Brain microvascular endothelial cell (primary cell): ENCODE measurements at regions not wholly inside any gene's neighbourhood (a gene's known extent, or its start where the extent isn't known, plus 50 kb on each side); places are given as distances from the start of the nearest gene placed in this dataset.

Experiments used
- DNase-seq: peaks from one replicate; pipeline ENCODE4 v3.0.0-alpha.2; 2020
- H3K27ac ChIP-seq: fragments of 250-450 bp; sonication (Bioruptor Pico); 2 replicates; pipeline ENCODE4 v1.5.1; 2020; ENCODE audit warnings: mild to moderate bottlenecking, moderate library complexity
- H3K27me3 ChIP-seq: fragments of 250-450 bp; sonication (Bioruptor Pico); replicated peaks from 2 replicates; pipeline ENCODE4 v1.5.1; 2020; ENCODE audit warnings: mild to moderate bottlenecking
- H3K36me3 ChIP-seq: fragments of 250-450 bp; sonication (Bioruptor Pico); replicated peaks from 2 replicates; pipeline ENCODE4 v1.5.1; 2020; ENCODE audit warnings: mild to moderate bottlenecking
- H3K4me3 ChIP-seq: 2 replicates; pipeline ENCODE4 v1.5.1; 2011; ENCODE audit warnings: low read depth, mild to moderate bottlenecking, control low read depth, low read length, moderate library complexity
- CTCF ChIP-seq: IDR thresholded peaks from 2 replicates; pipeline ENCODE4 v1.5.1; 2011; ENCODE audit warnings: low read depth, mild to moderate bottlenecking, moderate library complexity, low read length, control low read depth, inconsistent platforms; ENCODE audit errors: missing control alignments
- in situ Hi-C: cut with HindIII; loops from 2 replicates; pipeline ENCODE4 v1.10.0; 2017; ENCODE audit warnings: low sequenced_read_pairs, low pct_ligation_motif_present

- DNase-seq = peak; percentile 22
- Histone ChIP-seq H3K27me3 (no peaks in the 10 kb centered on the region), H3K27ac (no peak overlapping the region), H3K36me3 (no peaks in the 10 kb centered on the region), H3K4me3 (no peak overlapping the region)
- peak; percentile 85 for TF ChIP-seq CTCF
- in situ Hi-C loops = no loop called here
Observed at GRCh38 chr4:132642016-132642817, 506.9 kb upstream of the PCDH10 start.

- Histone ChIP-seq H3K27ac (no peak overlapping the region), H3K27me3 (no peaks in the 10 kb centered on the region), H3K36me3 (no peaks in the 10 kb centered on the region), H3K4me3 (no peak overlapping the region)
- DNase-seq = no peak
- in situ Hi-C loops = no loop called here
- no peak for TF ChIP-seq CTCF
Observed at GRCh38 chr4:132646186-132646585, 502.9 kb upstream of the PCDH10 start.

GRCh38 chr4:132651196-132651595, 497.9 kb upstream of the PCDH10 start:
- DNase-seq = no peak
- Histone ChIP-seq H3K27me3 (no peaks in the 10 kb centered on the region), H3K4me3 (no peak overlapping the region), H3K36me3 (no peaks in the 10 kb centered on the region), H3K27ac (no peak overlapping the region)
- in situ Hi-C loops = no loop called here
- no peak for TF ChIP-seq CTCF

- DNase-seq = no peak
- Histone ChIP-seq H3K4me3 (no peak overlapping the region), H3K27ac (no peak overlapping the region), H3K27me3 (no peaks in the 10 kb centered on the region), H3K36me3 (no peaks in the 10 kb centered on the region)
- in situ Hi-C loops = no loop called here
- no peak for TF ChIP-seq CTCF
Observed at GRCh38 chr4:132660181-132660580, 488.9 kb upstream of the PCDH10 start.

GRCh38 chr4:132662456-132662855, 486.6 kb upstream of the PCDH10 start:
- in situ Hi-C loops = no loop called here
- Histone ChIP-seq H3K36me3 (no peaks in the 10 kb centered on the region), H3K27me3 (no peaks in the 10 kb centered on the region), H3K4me3 (no peak overlapping the region), H3K27ac (no peak overlapping the region)
- no peak for DNase-seq
- TF ChIP-seq CTCF = no peak

- no peaks in the 10 kb centered on the region for H3K27me3 ChIP-seq
- TF ChIP-seq CTCF = no peak
- H3K27ac ChIP-seq = no peak overlapping the region
- no peak overlapping the region for H3K4me3 ChIP-seq
- H3K36me3 ChIP-seq = no peaks in the 10 kb centered on the region
- in situ Hi-C loops = no loop called here
- no peak for DNase-seq
Observed at GRCh38 chr4:132669786-132670185, 479.3 kb upstream of the PCDH10 start.
